ENCODE measurements at regions not wholly inside any gene's neighbourhood (a gene's known extent, or its start where the extent isn't known, plus 50 kb on each side); places are given as distances from the start of the nearest gene placed in this dataset.
"Not testable (repeated sequence)": the region's sequence is repeated elsewhere in the genome, so short reads cannot be mapped to it uniquely, and the experiment has no call there.

DNA sequence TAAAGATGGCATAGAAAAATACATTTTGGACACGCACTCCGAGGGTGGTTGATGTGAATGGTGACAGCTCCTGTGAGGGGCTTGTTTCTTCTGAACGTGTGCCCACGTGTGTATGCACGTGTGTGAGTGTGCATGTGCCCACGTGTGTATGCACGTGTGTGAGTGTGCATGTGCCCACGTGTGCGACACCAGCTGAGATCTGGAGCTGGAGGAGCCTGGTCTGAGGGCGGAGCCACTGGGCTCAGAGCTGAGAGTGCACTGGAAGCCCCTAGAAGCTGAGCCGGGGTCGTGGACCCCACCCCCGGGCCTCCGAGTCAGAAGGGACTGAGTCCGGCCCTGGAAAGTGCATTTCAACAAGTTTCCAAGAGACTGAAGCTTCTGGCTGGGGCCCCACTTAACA, 282.5 kb upstream of the IRX4 start:
- in situ Hi-C loops (cut with MboI; ENCODE audit: low sequenced_read_pairs): no loop called here

DNA sequence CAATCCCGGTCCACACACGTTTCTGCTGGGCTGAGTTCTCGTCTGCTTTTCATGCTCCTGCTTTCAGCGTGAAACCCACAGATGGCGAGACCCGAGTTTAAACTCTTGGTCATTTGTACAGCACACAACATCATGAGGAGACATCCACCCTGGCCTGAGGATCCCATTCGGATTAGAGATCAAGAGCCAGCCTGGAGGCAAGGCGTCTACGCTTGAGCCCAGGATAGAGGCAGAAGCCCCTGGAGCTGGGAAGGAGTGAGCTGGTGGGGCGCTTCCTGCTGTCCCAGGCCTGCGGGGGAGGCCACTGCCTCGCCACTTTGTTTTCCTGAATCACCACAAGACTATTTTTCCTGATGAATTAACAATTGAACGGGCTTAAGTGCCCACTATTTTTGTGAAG, 281.9 kb upstream of the IRX4 start:
- in situ Hi-C loops (cut with MboI; ENCODE audit: low sequenced_read_pairs): no loop called here

DNA sequence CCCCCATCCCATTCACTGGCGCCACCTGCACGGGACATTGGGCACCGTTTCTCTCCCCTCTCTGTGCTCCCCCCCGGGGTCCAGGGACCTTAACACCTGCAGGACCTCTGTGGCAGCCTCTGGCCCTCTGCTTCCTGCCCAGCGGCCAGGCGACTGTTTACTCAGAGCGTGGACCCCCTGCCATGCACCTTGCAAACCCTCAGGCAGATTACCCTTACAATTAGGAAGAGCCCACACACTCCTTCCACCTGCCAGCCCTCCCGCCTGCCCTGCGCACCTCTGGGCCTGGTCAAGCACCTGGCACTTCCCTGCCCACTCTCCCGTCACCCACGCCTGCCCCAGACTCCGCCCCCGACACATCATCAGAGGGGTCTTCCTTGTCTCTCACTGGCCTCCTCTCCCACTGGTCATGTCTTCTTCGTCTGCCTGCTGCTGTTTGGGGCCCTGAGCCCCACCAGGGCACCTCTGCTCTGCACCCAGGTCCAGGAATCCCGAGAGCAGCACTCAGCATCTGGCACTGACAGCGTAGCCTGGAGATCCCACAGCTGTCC, 281.3 kb upstream of the IRX4 start:
- in situ Hi-C loops (cut with MboI; ENCODE audit: low sequenced_read_pairs): no loop called here

DNA sequence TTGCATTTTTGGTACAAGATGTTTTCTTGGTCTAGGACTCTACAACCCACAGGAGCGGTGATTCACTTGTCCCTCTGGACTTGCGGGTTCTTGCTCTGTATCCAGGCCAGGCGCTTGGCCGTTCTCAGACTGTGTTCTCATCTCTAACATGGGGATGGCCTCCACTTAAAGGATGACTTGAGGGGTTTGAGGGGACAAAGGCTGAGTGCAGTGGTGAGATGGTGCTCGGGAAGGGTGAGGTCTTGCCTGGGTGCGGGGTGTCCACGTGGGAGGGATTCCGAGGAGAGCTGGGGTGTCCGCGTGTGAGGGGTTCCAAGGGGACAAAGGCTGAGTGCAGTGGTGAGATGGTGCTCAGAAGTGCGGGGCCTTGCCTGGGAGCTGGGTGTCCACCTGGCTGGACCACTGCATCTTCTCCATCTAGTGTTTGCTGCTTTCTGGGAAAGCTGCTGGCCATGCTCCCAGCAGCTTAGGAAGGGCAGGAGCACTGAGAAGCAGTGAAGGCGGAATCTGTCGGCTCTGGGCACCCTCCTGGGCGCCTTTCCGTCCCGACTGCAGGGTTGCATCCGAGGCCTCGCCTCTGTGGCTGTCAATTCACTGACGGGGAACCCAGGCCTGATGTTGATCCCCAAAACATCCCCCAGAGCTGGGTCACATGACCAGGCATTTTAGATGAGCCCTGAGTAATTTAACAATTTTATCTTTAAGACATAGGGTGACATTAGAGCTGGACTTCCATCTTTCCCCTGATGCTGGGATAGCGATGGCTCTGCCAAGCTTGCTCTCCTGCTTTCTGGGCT, 280.5 kb upstream of the IRX4 start:
- in situ Hi-C loops (cut with MboI; ENCODE audit: low sequenced_read_pairs): no loop called here

DNA sequence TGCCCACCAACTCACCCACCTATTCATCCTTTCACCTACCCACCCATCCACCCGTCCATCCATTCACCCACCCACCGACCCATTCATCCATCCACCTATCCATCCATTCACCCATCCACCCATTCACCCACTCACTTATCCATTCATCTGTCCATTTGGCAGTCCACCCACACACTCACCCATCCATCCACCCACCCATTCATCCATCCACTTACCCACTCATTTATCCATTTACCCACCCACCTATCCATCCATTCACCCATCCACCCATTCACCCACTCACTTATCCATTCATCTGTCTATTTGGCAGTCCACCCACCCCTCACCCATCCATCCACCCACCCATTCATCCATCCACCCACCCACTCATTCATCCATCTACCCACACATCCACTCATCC, 278.1 kb upstream of the IRX4 start:
- in situ Hi-C loops (cut with MboI; ENCODE audit: low sequenced_read_pairs): no loop called here

DNA sequence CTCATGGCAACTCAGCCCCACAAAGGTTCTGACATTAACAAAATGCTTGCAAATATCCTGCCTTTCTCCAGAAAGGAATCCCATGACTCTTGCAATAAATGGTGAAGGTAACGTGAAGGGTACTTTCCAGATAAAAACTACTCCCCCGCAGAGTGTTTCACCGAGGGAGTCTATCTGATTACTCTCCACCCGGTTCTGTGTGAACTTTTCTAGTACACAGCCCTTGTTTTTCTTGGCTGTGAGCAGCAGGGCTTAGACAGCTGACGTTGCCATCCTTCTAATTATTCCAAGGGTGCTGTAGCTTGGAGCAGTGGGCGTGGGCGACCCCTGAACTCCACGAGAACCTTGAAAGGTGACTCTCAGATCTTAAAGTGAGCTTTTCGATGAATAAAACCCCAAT, 276.0 kb upstream of the IRX4 start:
- in situ Hi-C loops (cut with MboI; ENCODE audit: low sequenced_read_pairs): no loop called here

DNA sequence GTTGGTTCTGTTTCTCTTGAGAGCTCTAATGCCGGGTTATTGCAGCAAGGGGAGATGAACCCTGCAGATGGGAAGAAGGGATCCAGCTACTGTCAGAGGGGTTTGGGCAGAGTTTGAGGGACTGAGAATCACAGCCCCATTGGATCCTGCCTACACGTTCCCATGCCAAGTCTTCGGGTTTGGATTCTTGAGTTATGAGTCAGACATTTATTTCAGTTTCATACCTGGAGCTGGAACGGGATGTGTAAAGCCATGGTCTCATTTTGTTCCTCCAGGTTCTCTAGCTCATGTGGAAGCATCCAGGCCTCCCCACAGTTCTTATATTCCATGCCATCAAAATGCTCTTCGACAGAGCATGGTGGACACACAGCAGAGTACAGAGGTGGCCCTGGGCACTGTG, 275.4 kb upstream of the IRX4 start:
- in situ Hi-C loops (cut with MboI; ENCODE audit: low sequenced_read_pairs): no loop called here

DNA sequence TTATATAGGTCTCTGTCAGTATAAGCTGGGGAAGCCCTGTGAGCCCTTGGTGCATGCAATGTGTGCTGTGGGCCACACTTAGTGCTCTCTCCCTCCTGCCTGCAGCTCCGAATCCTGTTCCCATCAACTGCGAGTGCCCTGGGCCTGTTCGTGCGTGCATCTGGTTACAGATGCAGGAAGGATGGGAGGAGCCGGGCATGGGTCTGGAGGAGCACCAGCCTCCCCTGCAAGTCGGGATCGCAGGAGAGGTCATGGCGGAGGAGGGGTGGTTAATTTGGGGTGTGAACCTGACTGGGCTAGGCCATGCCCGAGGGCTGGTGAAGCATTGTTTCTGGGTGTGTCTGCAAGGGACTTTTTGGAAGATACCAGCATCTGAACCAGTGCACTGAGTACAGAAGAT, 274.6 kb upstream of the IRX4 start:
- in situ Hi-C loops (cut with MboI; ENCODE audit: low sequenced_read_pairs): no loop called here

DNA sequence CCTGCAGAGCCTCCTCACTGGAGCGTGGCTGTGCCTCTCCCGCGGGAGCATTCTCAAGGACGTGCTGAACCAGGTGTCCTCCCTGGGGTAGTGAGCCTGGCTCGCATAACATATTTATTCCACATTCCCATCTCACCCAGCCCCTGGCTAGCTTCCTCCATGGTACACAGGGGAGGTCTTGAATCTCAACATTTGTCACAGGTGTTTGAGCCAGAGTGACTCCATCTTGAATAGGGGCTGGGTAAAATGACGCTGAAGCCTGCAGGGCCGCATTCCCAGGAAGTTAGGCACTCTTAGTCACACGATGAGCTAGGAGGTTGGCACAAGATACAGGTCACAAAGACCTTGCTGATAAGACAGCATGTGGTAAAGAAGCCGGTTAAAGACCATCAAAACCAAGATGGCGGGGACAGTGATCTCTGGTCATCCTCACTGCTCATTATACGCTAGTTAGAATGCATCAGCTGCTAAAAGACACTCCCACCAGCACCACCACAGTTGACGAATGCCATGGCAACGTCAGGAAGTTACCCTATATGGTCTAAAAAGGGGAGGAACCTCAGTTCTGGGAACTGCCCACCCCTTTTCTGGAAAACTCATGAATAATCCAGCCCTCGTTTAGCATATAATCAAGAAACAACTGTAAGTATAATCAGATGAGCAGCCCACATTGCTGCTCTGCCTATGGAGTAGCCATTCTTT, 273.8 kb upstream of the IRX4 start:
- in situ Hi-C loops (cut with MboI; ENCODE audit: low sequenced_read_pairs): no loop called here

DNA sequence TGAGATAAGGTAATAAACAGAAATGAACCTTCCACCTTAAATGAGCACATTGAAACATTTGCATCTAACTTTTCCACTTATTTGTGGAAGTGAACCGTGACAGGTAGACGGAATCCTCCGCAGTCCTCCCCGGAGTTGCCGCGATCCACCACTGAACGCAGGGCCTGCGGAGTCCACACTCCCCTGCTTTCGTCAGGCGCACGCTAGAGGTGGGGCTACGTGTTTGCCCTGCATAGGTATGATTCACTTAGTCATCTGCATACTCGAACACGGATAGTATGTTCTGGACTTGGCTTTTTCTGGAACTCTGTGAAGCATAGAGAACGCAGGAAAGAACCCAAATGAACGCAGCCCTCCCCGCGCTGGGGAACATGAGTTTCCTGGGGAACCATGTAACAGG, 272.8 kb upstream of the IRX4 start:
- in situ Hi-C loops (cut with MboI; ENCODE audit: low sequenced_read_pairs): no loop called here

DNA sequence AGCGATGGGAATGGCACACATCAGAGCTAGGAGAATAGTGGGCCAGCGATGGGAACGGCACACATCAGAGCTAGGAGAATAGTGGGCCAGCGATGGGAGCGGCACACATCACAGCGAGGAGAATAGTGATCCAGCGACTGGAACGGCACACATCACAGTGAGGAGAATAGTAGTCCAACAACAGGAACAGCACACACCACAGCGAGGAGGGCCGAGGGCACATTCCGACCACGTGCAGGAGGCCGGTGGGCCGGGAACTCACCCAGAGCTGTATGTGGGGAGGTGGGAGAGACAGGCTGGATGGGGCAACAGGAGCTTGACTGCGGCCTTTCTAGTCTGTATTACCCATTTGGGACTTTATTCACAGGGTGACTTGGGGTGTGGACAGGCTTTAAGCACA, 271.1 kb upstream of the IRX4 start:
- in situ Hi-C loops (cut with MboI; ENCODE audit: low sequenced_read_pairs): no loop called here

DNA sequence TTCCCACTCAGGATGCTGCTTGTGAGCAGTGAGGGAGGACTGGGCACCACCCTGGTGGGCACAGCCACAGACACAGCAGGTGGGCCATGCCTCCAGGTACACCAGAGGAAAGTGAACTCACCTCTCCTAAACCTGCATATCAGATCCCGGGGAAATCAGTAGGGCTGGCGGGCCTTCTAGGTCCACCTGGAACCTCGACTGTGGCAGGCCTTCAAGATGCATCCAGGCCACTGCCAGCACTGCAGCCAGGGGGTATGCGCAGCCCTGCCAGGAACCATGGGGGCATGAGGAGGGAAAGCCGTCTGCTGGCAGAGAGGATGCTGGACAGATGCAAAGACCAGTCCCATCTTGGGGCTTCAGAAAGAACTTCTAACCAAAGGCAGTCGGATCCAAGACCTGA, 270.6 kb upstream of the IRX4 start:
- in situ Hi-C loops (cut with MboI; ENCODE audit: low sequenced_read_pairs): no loop called here

DNA sequence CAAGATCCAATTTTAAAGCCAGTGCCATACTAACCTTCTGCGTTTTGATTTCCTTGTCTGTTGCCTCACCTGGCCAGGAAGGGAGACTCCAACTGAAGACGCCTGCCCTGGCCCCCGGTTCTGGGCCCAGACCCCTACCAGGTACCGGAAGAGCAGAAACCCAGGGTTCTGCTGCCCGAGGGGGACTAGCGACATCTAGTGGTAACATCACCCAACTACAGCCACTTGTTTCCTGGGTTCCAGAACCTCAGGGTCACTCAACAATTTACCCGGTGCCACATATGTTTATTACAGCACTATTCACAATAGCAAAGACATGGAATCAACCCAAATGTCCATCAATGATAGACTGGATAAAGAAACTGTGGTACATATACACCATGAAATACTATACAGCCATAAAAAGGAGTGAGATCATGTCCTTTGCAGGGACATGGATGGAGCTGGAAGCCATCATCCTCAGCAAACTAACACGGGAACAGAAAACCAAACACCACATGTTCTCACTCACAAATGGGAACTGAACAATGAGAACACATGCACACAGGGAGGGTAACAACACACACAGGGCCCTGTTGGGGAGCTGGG, 268.7 kb upstream of the IRX4 start:
- in situ Hi-C loops (cut with MboI; ENCODE audit: low sequenced_read_pairs): not testable (repeated sequence)

DNA sequence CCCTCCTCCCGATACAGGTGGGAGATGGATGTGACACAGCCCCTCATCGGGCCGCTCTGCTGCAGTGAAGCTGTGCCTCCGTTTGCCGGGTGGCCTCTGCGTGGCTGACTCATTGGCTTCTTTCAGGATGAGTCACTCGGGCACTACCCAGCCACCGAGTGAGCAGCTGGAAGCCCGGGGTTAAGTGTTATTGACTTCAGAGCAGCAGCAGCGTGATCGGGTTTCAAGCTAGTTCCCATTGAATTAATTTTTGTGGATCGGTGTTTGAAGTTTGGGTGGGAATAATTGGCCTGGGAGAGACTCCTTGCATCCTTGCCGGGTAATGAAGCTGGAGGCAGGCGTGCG, 266.4 kb upstream of the IRX4 start:
- in situ Hi-C loops (cut with MboI; ENCODE audit: low sequenced_read_pairs): no loop called here

DNA sequence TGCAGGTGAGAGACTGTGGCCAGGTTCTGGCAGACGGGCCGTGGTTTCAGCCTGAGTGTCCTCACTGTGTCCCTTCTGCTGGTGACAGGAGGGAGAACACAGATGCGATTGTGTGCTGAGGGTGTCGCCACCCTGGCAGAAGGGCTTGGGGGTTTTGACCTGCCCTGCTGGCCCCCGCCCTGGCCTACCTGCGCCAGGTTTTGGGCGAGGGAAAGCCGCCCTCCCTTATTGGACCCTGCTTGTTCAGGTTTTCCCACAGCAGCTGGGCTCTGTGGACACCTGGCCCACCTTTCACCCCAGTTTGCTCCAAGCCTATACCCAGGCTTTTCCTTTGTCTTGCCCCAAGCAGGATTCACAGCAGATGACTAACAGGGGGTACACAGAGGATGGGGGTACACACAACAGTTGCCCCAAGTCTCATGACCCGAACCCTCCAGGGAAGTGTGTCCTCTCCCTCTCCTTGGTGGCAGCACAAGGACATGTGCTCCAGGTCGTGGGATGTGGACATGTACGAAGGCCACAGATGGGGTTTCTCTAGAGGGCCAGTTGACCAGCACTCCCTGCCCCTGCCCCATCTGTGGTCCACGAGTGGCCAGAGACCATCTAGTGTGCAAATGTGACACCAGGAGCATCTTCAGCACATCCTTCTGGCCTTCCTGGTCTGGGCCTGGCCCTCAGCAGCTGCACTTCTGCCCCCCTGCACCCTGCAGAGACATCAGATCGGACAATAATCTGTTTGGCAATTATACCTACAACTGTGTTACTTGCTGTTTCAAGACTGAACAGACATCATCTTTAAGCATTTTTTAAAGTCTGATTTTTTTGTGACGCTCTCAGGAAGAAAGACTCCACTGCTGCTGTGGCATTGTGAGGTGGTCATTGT, 265.8 kb upstream of the IRX4 start:
- in situ Hi-C loops (cut with MboI; ENCODE audit: low sequenced_read_pairs): no loop called here

DNA sequence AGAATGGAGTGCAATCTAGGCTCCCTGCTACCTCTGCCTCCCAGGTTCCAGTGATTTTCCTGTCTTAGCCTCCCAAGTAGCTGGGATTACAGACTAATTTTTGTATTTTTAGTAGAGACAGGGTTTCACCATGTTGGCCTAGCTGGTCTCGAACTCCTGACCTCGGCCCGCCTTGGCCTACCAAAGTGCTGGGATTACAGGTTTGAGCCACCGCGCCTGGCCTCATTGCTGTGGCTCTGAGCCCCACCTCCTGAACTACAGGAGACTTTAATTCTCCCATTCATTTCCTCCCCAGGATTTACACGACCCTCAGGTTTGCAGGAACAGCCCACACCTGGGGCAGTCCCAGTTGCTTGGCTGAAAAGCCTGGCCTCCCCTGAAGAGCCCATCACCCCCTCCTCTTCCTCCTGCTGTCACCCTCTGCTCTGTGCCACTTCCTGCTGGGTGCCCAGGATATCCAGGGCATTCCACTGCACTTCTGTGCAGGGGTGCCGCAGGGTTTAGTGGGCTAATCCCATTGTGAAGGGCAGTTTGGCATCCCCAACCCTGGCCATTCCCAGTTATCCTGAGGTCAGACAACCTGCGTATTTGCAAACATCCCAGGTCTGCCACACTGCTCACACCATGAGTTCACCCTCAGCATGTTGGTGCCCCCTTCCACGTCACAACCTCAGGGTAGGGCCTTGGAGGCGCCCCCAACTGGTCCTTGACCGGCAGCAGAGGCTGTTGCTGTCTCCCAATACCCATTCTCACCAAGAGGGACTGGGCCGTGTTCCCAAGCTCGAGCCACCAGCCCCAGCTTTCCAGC, 265.0 kb upstream of the IRX4 start:
- in situ Hi-C loops (cut with MboI; ENCODE audit: low sequenced_read_pairs): no loop called here

DNA sequence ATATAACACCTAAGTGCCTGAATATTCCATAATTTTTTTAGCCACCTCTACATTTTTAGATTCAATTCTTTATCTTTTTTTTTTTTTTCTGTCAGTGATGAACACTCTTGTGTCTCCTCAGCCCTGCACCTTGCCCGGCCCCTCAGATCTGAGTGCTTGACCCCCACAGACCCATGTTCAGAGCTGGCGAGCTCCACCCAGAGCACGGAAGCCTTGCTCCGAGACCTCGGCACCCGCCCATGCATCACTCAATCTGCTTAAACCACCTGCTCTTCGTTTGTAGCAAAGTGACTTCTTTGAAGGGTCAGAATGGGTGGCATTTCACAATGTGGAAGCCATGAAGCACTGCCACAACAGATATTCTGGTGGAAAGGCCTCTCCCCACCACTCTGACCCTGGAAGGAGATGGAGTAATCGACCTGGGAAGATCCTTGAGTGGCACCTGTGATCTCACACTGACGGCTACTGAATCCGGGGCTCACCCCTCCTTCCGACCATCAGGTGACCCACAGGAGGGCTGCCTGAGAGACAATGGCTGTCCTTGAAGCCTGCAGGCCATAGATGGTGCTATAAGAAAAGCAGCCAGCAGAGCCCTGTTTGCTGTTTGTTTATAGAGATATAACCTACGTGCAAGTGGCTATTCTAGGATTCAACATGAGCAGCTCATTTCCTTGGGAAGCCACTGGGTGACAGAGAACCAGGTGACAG, 261.1 kb upstream of the IRX4 start:
- in situ Hi-C loops (cut with MboI; ENCODE audit: low sequenced_read_pairs): no loop called here

DNA sequence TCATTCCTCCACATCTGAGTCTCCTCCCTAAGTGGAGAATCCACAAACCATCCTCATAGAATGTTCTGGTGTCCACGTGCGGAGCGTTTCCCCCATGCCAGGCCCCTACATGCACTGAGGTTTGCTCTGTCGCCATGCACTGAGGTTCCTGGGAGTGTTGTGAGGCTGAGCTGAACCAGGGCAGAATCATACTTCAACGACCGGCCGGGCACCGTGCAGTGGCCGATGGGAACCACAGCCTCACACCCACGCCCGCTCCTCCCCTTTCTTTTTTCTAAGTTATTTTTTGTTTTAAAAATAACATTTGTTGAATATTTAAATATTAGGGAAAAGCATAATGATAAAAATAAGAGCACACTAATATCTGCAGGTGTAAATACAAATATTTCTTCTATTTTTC, 260.4 kb upstream of the IRX4 start:
- in situ Hi-C loops (cut with MboI; ENCODE audit: low sequenced_read_pairs): no loop called here

DNA sequence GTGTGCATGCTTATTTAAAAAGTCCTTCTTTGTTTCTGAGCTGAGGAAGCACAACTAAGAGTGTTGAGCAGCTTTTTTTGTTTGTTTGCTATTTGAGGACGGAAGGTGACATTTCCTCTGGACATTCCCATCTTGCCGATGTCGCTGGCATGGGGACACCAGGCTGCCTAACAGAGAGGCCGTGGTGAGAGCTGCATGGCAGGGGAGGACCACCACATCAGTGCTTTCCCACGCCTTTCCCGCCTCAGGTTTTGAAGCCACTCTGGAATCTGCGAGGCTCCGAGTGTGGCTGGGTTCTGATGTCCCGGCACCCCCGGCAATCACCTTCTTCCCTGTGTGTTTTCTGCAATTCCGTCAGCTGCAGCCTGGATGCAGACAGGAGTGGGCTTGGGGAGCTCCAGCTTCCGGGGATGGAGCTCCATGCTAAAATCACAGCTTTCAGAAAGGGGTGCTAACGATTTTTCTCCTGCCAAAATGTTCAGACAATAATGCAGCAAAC, 259.8 kb upstream of the IRX4 start:
- in situ Hi-C loops (cut with MboI; ENCODE audit: low sequenced_read_pairs): no loop called here

Measured in HL-60/S4 (cell line).